Ecto neural progenitor cell (in vitro differentiated cells): ENCODE measurements at regions not wholly inside any gene's neighbourhood (a gene's known extent, or its start where the extent isn't known, plus 50 kb on each side); places are given as distances from the start of the nearest gene placed in this dataset.

Experiments
- DNase-seq: peaks from one replicate; pipeline ENCODE4 v3.0.0-alpha.2; 2018; ENCODE audit warnings: low spot score

GRCh38 chr9:16342246-16343020 is 528.0 kb downstream of the BNC2 start:
- DNase-seq, result no peak

GRCh38 chr9:16343249-16344237 is 526.9 kb downstream of the BNC2 start:
- DNase-seq, result no peak

DNA sequence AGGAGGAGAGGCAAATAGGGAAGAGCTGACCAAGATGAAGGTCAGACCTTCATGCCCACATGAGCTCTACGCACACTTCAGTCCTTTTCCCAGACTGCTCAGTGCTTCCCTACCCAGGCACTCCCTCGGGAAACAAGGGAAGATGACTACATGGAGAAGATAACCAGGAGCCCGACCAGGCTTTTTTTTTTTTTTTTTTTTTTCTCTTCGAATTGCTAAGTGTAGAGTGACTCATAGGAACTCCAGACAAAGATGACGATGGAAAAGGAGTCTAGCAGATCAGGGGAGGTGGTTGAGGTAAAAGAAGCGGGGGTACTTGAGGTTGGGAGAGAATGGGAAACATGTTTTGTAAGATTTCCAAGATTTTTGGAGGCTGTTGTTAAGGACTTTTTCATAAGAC is 526.1 kb downstream of the BNC2 start:
- DNase-seq, result no peak

DNA sequence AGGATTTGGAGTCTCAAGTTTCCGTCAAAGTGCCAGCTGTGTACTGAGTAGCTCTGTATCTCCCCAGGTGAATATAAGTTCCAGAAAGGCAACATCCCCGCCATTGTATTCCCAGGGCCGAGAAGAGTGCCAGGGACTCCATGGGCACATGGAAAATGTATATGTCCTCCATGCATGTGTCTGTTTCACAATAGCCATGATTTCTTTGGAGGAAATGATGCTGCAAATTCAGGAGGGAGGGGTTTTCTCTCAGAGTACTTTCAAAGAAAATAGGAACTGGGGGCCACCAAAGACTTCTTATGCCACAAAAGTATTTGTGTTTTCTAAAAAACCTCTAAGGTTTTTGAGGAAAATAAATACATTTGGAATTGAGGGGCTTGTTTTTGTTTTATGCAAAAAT is 524.6 kb downstream of the BNC2 start:
- no peak for DNase-seq

DNA sequence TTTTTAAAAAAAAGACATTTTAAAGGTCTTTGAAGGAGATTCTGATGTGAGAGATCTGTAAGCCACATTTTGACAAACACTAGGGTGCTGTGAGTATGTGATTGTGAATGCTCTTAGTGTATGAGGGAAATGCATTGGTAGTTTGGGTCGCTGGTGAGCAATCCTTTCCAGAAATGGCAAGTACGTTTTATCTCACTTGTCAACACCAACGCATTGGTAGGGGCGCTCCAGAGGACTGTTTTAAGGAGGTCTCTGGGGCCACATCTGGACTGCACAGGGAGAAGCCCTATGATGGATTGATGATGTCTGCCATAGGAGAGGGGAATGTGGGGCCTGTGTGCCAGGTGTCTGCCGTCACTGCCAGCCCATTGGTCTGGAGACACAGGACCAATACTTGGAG is 522.6 kb downstream of the BNC2 start:
- DNase-seq, result no peak

- no peak for DNase-seq
These were observed 521.9 kb downstream of the BNC2 start for GRCh38 chr9:16348531-16348930.

- DNase-seq, result no peak
These were observed 518.2 kb downstream of the BNC2 start for GRCh38 chr9:16352251-16352650.

GRCh38 chr9:16352791-16353401 is 517.6 kb downstream of the BNC2 start:
- DNase-seq, result no peak

DNA sequence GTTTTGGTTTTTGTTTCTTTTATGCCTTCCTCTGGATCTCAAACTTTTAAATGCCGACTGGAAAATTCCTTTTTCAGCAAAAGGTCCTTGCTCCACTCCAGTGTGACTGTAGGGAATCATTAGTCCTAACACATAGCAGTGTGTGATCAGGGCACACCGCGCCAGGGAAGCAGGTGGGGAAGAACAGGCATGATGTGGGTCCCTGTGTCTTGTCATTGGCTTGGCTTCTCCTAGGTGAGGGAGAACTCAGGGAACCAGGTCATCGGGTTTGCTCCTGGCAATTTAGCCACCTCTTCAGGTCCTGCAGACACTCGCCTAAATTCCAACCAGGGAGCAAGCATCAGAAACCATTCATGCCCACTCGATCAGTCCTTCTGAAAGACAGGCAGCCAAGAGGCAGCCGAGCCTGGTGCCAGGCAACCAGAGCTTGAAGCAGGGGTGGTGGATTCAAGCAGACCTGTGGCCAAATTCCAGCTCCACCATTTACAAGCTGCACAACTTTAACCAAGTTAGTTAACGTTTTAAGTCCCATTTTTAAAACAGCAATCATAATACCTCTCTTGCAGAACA is 514.2 kb downstream of the BNC2 start:
- no peak for DNase-seq

GRCh38 chr9:16357828-16358227 is 512.6 kb downstream of the BNC2 start:
- no peak for DNase-seq

- DNase-seq, result no peak
These were observed 511.7 kb downstream of the BNC2 start for GRCh38 chr9:16358751-16359150.
